ENCODE measurements at regions not wholly inside any gene's neighbourhood (a gene's known extent, or its start where the extent isn't known, plus 50 kb on each side); places are given as distances from the start of the nearest gene placed in this dataset.

GRCh38 chr5:2381861-2382260 is 369.6 kb downstream of the IRX2 start:
- H3F3A ChIP-seq (ENCODE audit: low read length, unreplicated experiment): no peaks in the 10 kb centered on the region
- no peaks in the 10 kb centered on the region for H3K36me3 ChIP-seq (ENCODE audit: low read depth, low read length)
- peaks cover 8% of the 10 kb centered on the region; the same call in 1 of the 2 replicates for H3K27me3 ChIP-seq (ENCODE audit: low read length)
- CTCF ChIA-PET: no interaction called here
- no peaks in the 10 kb centered on the region for H3K9me2 ChIP-seq (replicated peaks; ENCODE audit: low read length)
- no peak overlapping the region for H2AFZ ChIP-seq (ENCODE audit: low read length)
- H3K9me3 ChIP-seq (ENCODE audit: low read length): no peaks in the 10 kb centered on the region
- no peaks in the 10 kb centered on the region for H4K20me1 ChIP-seq (ENCODE audit: low read length)
- intact Hi-C loops (cut with micrococcal nuclease): no loop called here
- ATAC-seq (no peak), DNase-seq (no peak)
- TF ChIP-seq EZH2phosphoT487 (IDR thresholded peaks at IDR 0.05; ENCODE audit: borderline replicate concordance, low read length) (no peak), EZH2 (IDR thresholded peaks at IDR 0.05; ENCODE audit: low read length, unreplicated experiment) (no peak)
- TF ChIP-seq, protein P1, sequence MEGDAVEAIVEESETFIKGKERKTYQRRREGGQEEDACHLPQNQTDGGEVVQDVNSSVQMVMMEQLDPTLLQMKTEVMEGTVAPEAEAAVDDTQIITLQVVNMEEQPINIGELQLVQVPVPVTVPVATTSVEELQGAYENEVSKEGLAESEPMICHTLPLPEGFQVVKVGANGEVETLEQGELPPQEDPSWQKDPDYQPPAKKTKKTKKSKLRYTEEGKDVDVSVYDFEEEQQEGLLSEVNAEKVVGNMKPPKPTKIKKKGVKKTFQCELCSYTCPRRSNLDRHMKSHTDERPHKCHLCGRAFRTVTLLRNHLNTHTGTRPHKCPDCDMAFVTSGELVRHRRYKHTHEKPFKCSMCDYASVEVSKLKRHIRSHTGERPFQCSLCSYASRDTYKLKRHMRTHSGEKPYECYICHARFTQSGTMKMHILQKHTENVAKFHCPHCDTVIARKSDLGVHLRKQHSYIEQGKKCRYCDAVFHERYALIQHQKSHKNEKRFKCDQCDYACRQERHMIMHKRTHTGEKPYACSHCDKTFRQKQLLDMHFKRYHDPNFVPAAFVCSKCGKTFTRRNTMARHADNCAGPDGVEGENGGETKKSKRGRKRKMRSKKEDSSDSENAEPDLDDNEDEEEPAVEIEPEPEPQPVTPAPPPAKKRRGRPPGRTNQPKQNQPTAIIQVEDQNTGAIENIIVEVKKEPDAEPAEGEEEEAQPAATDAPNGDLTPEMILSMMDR (conservative IDR thresholded peaks at IDR 0.05; ENCODE audit: low read depth, low read length): no peak
- no peak overlapping the region for H3K9ac ChIP-seq (ENCODE audit: low read length)
- H3K4me3 ChIP-seq (ENCODE audit: low read length): no peak overlapping the region
- no peak overlapping the region for H3K4me2 ChIP-seq (ENCODE audit: low read length)
- H3K27ac ChIP-seq (ENCODE audit: low read length): no peak overlapping the region
- POLR2A ChIA-PET (ENCODE audit: unreplicated experiment): no interaction called here
- no TSS peak for BruUV-seq (replicated peaks)
- H3K79me2 ChIP-seq (ENCODE audit: low read length): no peaks in the 10 kb centered on the region
- H3K4me1 ChIP-seq (ENCODE audit: insufficient read depth, low read length): no peaks in the 10 kb centered on the region

GRCh38 chr5:2381070-2381469 is 370.4 kb downstream of the IRX2 start:
- ChIA-PET CTCF (no interaction called here), POLR2A (ENCODE audit: unreplicated experiment) (no interaction called here)
- no peak overlapping the region for H3K4me3 ChIP-seq (ENCODE audit: low read length)
- no peaks in the 10 kb centered on the region for H3K79me2 ChIP-seq (ENCODE audit: low read length)
- TF ChIP-seq, protein P1 (conservative IDR thresholded peaks at IDR 0.05; ENCODE audit: low read depth, low read length): no peak
- no peak for TF ChIP-seq EZH2phosphoT487 (IDR thresholded peaks at IDR 0.05; ENCODE audit: borderline replicate concordance, low read length)
- no peak for TF ChIP-seq EZH2 (IDR thresholded peaks at IDR 0.05; ENCODE audit: low read length, unreplicated experiment)
- no peak overlapping the region for H3K27ac ChIP-seq (ENCODE audit: low read length)
- no TSS peak for BruUV-seq (replicated peaks)
- no peak overlapping the region for H2AFZ ChIP-seq (ENCODE audit: low read length)
- no peak overlapping the region for H3K9ac ChIP-seq (ENCODE audit: low read length)
- no peak for DNase-seq
- intact Hi-C loops (cut with micrococcal nuclease): no loop called here
- H3F3A ChIP-seq (ENCODE audit: low read length, unreplicated experiment): no peaks in the 10 kb centered on the region
- H3K9me3 ChIP-seq (ENCODE audit: low read length): no peaks in the 10 kb centered on the region
- no peaks in the 10 kb centered on the region for H4K20me1 ChIP-seq (ENCODE audit: low read length)
- H3K27me3 ChIP-seq (ENCODE audit: low read length): peaks cover 8% of the 10 kb centered on the region; the same call in 1 of the 2 replicates
- no peaks in the 10 kb centered on the region for H3K9me2 ChIP-seq (replicated peaks; ENCODE audit: low read length)
- no peak for ATAC-seq
- H3K4me2 ChIP-seq (ENCODE audit: low read length): no peak overlapping the region
- H3K4me1 ChIP-seq (ENCODE audit: insufficient read depth, low read length): no peaks in the 10 kb centered on the region
- no peaks in the 10 kb centered on the region for H3K36me3 ChIP-seq (ENCODE audit: low read depth, low read length)

GRCh38 chr5:2378976-2379375 is 372.5 kb downstream of the IRX2 start:
- Histone ChIP-seq H3K4me1 (ENCODE audit: insufficient read depth, low read length) (no peaks in the 10 kb centered on the region), H3K4me3 (ENCODE audit: low read length) (no peak overlapping the region), H2AFZ (ENCODE audit: low read length) (no peak overlapping the region), H3K79me2 (ENCODE audit: low read length) (no peaks in the 10 kb centered on the region), H3F3A (ENCODE audit: low read length, unreplicated experiment) (no peaks in the 10 kb centered on the region), H4K20me1 (ENCODE audit: low read length) (no peaks in the 10 kb centered on the region), H3K27me3 (ENCODE audit: low read length) (no peaks in the 10 kb centered on the region), H3K9me3 (ENCODE audit: low read length) (no peaks in the 10 kb centered on the region), H3K4me2 (ENCODE audit: low read length) (no peak overlapping the region), H3K9ac (ENCODE audit: low read length) (no peak overlapping the region), H3K9me2 (replicated peaks; ENCODE audit: low read length) (no peaks in the 10 kb centered on the region), H3K36me3 (ENCODE audit: low read depth, low read length) (no peaks in the 10 kb centered on the region), H3K27ac (ENCODE audit: low read length) (no peak overlapping the region)
- ATAC-seq: no peak
- no peak for DNase-seq
- intact Hi-C loops (cut with micrococcal nuclease): no loop called here
- no TSS peak for BruUV-seq (replicated peaks)
- TF ChIP-seq, protein P1 (conservative IDR thresholded peaks at IDR 0.05; ENCODE audit: low read depth, low read length): no peak
- TF ChIP-seq EZH2 (IDR thresholded peaks at IDR 0.05; ENCODE audit: low read length, unreplicated experiment) (no peak), EZH2phosphoT487 (IDR thresholded peaks at IDR 0.05; ENCODE audit: borderline replicate concordance, low read length) (no peak)
- CTCF ChIA-PET: no interaction called here
- POLR2A ChIA-PET (ENCODE audit: unreplicated experiment): no interaction called here
